ENCODE measurements at regions not wholly inside any gene's neighbourhood (a gene's known extent, or its start where the extent isn't known, plus 50 kb on each side); places are given as distances from the start of the nearest gene placed in this dataset.

- TF ChIP-seq CTCF (conservative IDR thresholded peaks at IDR 0.05) (no peak), ZFX (IDR thresholded peaks at IDR 0.05) (no peak)
Measured at GRCh38 chr9:38326122-38326521, 66.4 kb upstream of the ALDH1B1 start.
